Occipital lobe (tissue), 1 donor: ENCODE measurements at regions not wholly inside any gene's neighbourhood (a gene's known extent, or its start where the extent isn't known, plus 50 kb on each side); places are given as distances from the start of the nearest gene placed in this dataset.

Source experiments
- DNase-seq: peaks from one replicate; lab custom pipeline; 2025; lab: John Stamatoyannopoulos, UW

- no peak for DNase-seq
These were observed 225.3 kb upstream of the LNX1 start for GRCh38 chr4:53816561-53816960.

GRCh38 chr4:53815281-53815680, 224.0 kb upstream of the LNX1 start:
- no peak for DNase-seq

- no peak for DNase-seq
These were observed 222.7 kb upstream of the LNX1 start for GRCh38 chr4:53813998-53814397.

- DNase-seq, result no peak
These were observed 219.4 kb upstream of the LNX1 start for GRCh38 chr4:53810643-53811042.

GRCh38 chr4:53809816-53810215, 218.5 kb upstream of the LNX1 start:
- no peak for DNase-seq

GRCh38 chr4:53805291-53805690, 214.0 kb upstream of the LNX1 start:
- no peak for DNase-seq

GRCh38 chr4:53804719-53805118, 213.4 kb upstream of the LNX1 start:
- no peak for DNase-seq

- DNase-seq, result no peak
These were observed 211.2 kb upstream of the LNX1 start for GRCh38 chr4:53802500-53802899.

- DNase-seq, result no peak
These were observed 210.1 kb upstream of the LNX1 start for GRCh38 chr4:53801373-53801772.

GRCh38 chr4:53800741-53801140, 209.5 kb upstream of the LNX1 start:
- DNase-seq, result no peak

- no peak for DNase-seq
These were observed 201.8 kb upstream of the LNX1 start for GRCh38 chr4:53793096-53793495.

- DNase-seq, result no peak
These were observed 199.0 kb upstream of the LNX1 start for GRCh38 chr4:53790286-53790685.

GRCh38 chr4:53788621-53789020, 197.3 kb upstream of the LNX1 start:
- no peak for DNase-seq

GRCh38 chr4:53788011-53788410, 196.7 kb upstream of the LNX1 start:
- DNase-seq, result no peak

GRCh38 chr4:53786632-53787031, 195.3 kb upstream of the LNX1 start:
- no peak for DNase-seq

GRCh38 chr4:53785996-53786395, 194.7 kb upstream of the LNX1 start:
- DNase-seq, result no peak

- DNase-seq, result no peak
These were observed 192.8 kb upstream of the LNX1 start for GRCh38 chr4:53784112-53784511.

GRCh38 chr4:53783208-53783859, 192.0 kb upstream of the LNX1 start:
- no peak for DNase-seq

GRCh38 chr4:53782458-53782845, 191.2 kb upstream of the LNX1 start:
- no peak for DNase-seq

GRCh38 chr4:53781629-53782457, 190.6 kb upstream of the LNX1 start:
- DNase-seq, result no peak

- DNase-seq, result no peak
These were observed 189.6 kb upstream of the LNX1 start for GRCh38 chr4:53780736-53781400.

GRCh38 chr4:53779025-53779424, 187.7 kb upstream of the LNX1 start:
- no peak for DNase-seq

GRCh38 chr4:53778155-53778554, 186.9 kb upstream of the LNX1 start:
- DNase-seq, result no peak
